ENCODE measurements at regions not wholly inside any gene's neighbourhood (a gene's known extent, or its start where the extent isn't known, plus 50 kb on each side); places are given as distances from the start of the nearest gene placed in this dataset.

DNA sequence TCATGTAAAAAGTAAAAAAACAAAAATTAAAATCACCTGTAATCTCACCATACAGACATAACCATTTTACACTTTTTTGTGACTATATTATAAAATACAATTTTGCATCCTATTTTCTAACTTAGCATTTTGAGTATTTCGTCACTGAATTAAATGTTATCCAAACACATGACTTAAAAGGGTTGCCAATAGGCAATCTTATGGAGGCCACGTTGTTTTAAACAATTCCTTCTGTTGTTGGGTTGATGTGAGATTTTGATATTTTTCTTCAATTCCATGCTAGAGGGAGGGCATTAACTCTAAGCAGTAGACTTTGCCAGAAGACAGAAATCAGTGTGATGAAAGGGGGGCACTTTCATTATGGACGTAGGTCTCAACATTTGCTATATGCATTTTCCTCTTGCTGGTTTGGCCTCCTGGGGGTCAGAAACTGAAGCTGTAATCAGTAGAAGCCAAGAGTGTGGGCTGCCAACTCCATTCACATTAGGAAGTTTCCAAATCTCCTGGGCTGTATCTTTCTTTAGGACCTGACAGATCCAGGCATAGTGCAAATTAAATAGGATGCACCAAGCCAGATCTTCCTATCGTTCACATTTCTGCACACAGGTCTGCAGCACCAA is 614.2 kb upstream of the CLINT1 start:
- TF ChIP-seq, protein P1, sequence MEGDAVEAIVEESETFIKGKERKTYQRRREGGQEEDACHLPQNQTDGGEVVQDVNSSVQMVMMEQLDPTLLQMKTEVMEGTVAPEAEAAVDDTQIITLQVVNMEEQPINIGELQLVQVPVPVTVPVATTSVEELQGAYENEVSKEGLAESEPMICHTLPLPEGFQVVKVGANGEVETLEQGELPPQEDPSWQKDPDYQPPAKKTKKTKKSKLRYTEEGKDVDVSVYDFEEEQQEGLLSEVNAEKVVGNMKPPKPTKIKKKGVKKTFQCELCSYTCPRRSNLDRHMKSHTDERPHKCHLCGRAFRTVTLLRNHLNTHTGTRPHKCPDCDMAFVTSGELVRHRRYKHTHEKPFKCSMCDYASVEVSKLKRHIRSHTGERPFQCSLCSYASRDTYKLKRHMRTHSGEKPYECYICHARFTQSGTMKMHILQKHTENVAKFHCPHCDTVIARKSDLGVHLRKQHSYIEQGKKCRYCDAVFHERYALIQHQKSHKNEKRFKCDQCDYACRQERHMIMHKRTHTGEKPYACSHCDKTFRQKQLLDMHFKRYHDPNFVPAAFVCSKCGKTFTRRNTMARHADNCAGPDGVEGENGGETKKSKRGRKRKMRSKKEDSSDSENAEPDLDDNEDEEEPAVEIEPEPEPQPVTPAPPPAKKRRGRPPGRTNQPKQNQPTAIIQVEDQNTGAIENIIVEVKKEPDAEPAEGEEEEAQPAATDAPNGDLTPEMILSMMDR (IDR thresholded peaks at IDR 0.05) = no peak
- no peak for TF ChIP-seq POLR2A (IDR thresholded peaks at IDR 0.05)

Measured in Peyer's patch (tissue), 4 donors.